GM21381 (cell line): ENCODE measurements at regions not wholly inside any gene's neighbourhood (a gene's known extent, or its start where the extent isn't known, plus 50 kb on each side); places are given as distances from the start of the nearest gene placed in this dataset.
"Not testable (repeated sequence)": the region's sequence is repeated elsewhere in the genome, so short reads cannot be mapped to it uniquely, and the experiment has no call there.

Experiments used
- ATAC-seq: cut with Tn5 transposase; IDR thresholded peaks from one replicate; pipeline ENCODE4 v1.9.1; 2021; ENCODE audit warnings: mild to moderate bottlenecking, moderate library complexity; ENCODE audit not compliant: unreplicated experiment

- ATAC-seq, result no peak
These were observed 169.9 kb downstream of the CPE start for GRCh38 chr4:165548702-165549101.

GRCh38 chr4:165553221-165553810 is 174.5 kb downstream of the CPE start:
- ATAC-seq, result no peak

- ATAC-seq, result no peak
These were observed 176.5 kb downstream of the CPE start for GRCh38 chr4:165555302-165555701.

GRCh38 chr4:165556383-165556782 is 177.6 kb downstream of the CPE start:
- ATAC-seq, result no peak

- ATAC-seq, result no peak
These were observed 182.1 kb downstream of the CPE start for GRCh38 chr4:165560941-165561340.

- ATAC-seq, result no peak
These were observed 185.0 kb downstream of the CPE start for GRCh38 chr4:165563851-165564250.

- ATAC-seq, result no peak
These were observed 190.2 kb downstream of the CPE start for GRCh38 chr4:165569031-165569430.

- not testable (repeated sequence) for ATAC-seq
These were observed 192.7 kb downstream of the CPE start for GRCh38 chr4:165571476-165571875.

- ATAC-seq, result no peak
These were observed 201.6 kb downstream of the CPE start for GRCh38 chr4:165580351-165580905.

GRCh38 chr4:165583341-165583740 is 204.5 kb downstream of the CPE start:
- ATAC-seq, result no peak

- ATAC-seq, result no peak
These were observed 206.1 kb downstream of the CPE start for GRCh38 chr4:165584916-165585315.

GRCh38 chr4:165588534-165589315 is 209.9 kb downstream of the CPE start:
- no peak for ATAC-seq

- no peak for ATAC-seq
These were observed 213.6 kb downstream of the CPE start for GRCh38 chr4:165592386-165592785.

GRCh38 chr4:165597581-165598480 is 219.0 kb downstream of the CPE start:
- no peak for ATAC-seq

- no peak for ATAC-seq
These were observed 222.3 kb downstream of the CPE start for GRCh38 chr4:165600959-165601683.

GRCh38 chr4:165602621-165603020 is 223.8 kb downstream of the CPE start:
- no peak for ATAC-seq

- no peak for ATAC-seq
These were observed 225.4 kb downstream of the CPE start for GRCh38 chr4:165604181-165604580.

GRCh38 chr4:165605811-165606210 is 227.0 kb downstream of the CPE start:
- no peak for ATAC-seq

GRCh38 chr4:165606465-165607205 is 227.8 kb downstream of the CPE start:
- ATAC-seq, result no peak

- ATAC-seq, result no peak
These were observed 230.8 kb downstream of the CPE start for GRCh38 chr4:165609653-165610052.
